Naive thymus-derived CD4-positive, alpha-beta T cell (primary cell): ENCODE measurements at regions not wholly inside any gene's neighbourhood (a gene's known extent, or its start where the extent isn't known, plus 50 kb on each side); places are given as distances from the start of the nearest gene placed in this dataset.

Experiments
- ATAC-seq: fragments of 150-1000 bp; cut with Tn5 transposase; 2 replicates; pipeline ENCODE4 v1.10.0; 2021; ENCODE audit warnings: mild to moderate bottlenecking, moderate library complexity
- CTCF ChIA-PET: fragments of 350-600 bp; sonication (Branson Sonifier 250); formaldehyde crosslinking; loops from one replicate; lab custom pipeline; 2021; ENCODE audit warnings: antibody characterized with exemption; lab: Charles Lee
- POLR2A ChIA-PET: fragments of 350-600 bp; sonication (Branson Sonifier 250); formaldehyde crosslinking; loops from one replicate; lab custom pipeline; 2021; ENCODE audit warnings: antibody characterized with exemption, inconsistent platforms; lab: Charles Lee
- DNase-seq, 9 donors: peaks; one replicate each; pipeline versions ENCODE4 v3.0.0 to v3.0.0-alpha.2; 2020 to 2022; ENCODE audit warnings: mixed read lengths in 1 of 9
- H3K27ac ChIP-seq: one replicate; pipeline ENCODE4 v1.7.0; 2013; ENCODE audit warnings: mild to moderate bottlenecking, low read depth, low read length, moderate library complexity
- H3K27me3 ChIP-seq, 2 donors: one replicate each; pipeline ENCODE4 v1.7.0; 2013; ENCODE audit warnings: low read length in 2 of 2, mild to moderate bottlenecking in 2 of 2, moderate library complexity in 2 of 2; ENCODE audit not compliant: control insufficient read depth in 2 of 2, insufficient read depth in 2 of 2
- H3K36me3 ChIP-seq, 3 experiments: 1 replicate in 2 of 3; 2 replicates in 1 of 3; pipeline ENCODE4 v1.7.0; 2013; ENCODE audit warnings: low read length in 3 of 3, mild to moderate bottlenecking in 3 of 3, moderate library complexity in 1 of 3; ENCODE audit not compliant: insufficient read depth in 3 of 3, control insufficient read depth in 2 of 3
- H3K4me1 ChIP-seq, 2 donors: one replicate each; pipeline ENCODE4 v1.7.0; 2013; ENCODE audit warnings: low read length in 2 of 2, mild to moderate bottlenecking in 2 of 2, moderate library complexity in 1 of 2; ENCODE audit not compliant: control insufficient read depth in 2 of 2, insufficient read depth in 2 of 2
- H3K4me3 ChIP-seq: 2 replicates; pipeline ENCODE4 v1.7.0; 2013; ENCODE audit warnings: mild to moderate bottlenecking, low read length
- H3K9me3 ChIP-seq, 3 experiments: 1 replicate in 2 of 3; 2 replicates in 1 of 3; pipeline ENCODE4 v1.7.0; 2013; ENCODE audit warnings: low read length in 3 of 3; ENCODE audit not compliant: control insufficient read depth in 2 of 3
- H3K27ac Mint-ChIP-seq, 9 donors: one replicate each; pipeline ENCODE4 v1.8.0; 2020 to 2022; ENCODE audit warnings: mixed read lengths in 9 of 9, mild to moderate bottlenecking in 8 of 9, moderate library complexity in 5 of 9, inconsistent platforms in 2 of 9
- H3K27me3 Mint-ChIP-seq, 5 donors: one replicate each; pipeline ENCODE4 v1.8.0; 2021 to 2022; ENCODE audit warnings: mixed read lengths in 5 of 5, mild to moderate bottlenecking in 1 of 5
- H3K36me3 Mint-ChIP-seq, 5 donors: one replicate each; pipeline ENCODE4 v1.8.0; 2020 to 2022; ENCODE audit warnings: mixed read lengths in 5 of 5, mild to moderate bottlenecking in 3 of 5, inconsistent platforms in 1 of 5
- H3K4me1 Mint-ChIP-seq, 7 donors: one replicate each; pipeline ENCODE4 v1.8.0; 2020 to 2022; ENCODE audit warnings: mixed read lengths in 7 of 7, mild to moderate bottlenecking in 3 of 7, inconsistent platforms in 1 of 7
- H3K4me3 Mint-ChIP-seq, 10 donors: one replicate each; pipeline ENCODE4 v1.8.0; 2020 to 2022; ENCODE audit warnings: mild to moderate bottlenecking in 10 of 10, mixed read lengths in 10 of 10, moderate library complexity in 6 of 10, inconsistent platforms in 2 of 10
- H3K9me3 Mint-ChIP-seq, 11 donors: one replicate each; pipeline ENCODE4 v1.8.0; 2020 to 2022; ENCODE audit warnings: mixed read lengths in 11 of 11, mild to moderate bottlenecking in 4 of 11, inconsistent platforms in 1 of 11, moderate library complexity in 1 of 11
- intact Hi-C, 2 donors: fragments of 100-400 bp; cut with micrococcal nuclease; formaldehyde crosslinking; loops; one replicate each; pipeline ENCODE4 v1.15.1; 2023

- H3K9me3 Mint-ChIP-seq = peaks cover 0 to 6% (median 0%) of the 10 kb centered on the region in 11 donors
- H3K36me3 ChIP-seq = no peaks in the 10 kb centered on the region
- peak overlapping the region in 3 of 10 donors; percentile 27 to 42 (median 41) for H3K4me3 Mint-ChIP-seq
- peaks cover 0 to 3% (median 0%) of the 10 kb centered on the region in 3 experiments for H3K9me3 ChIP-seq
- H3K4me1 Mint-ChIP-seq = peaks cover 38 to 75% (median 67%) of the 10 kb centered on the region in 7 donors
- peaks cover 13 to 21% of the 10 kb centered on the region in 2 donors for H3K4me1 ChIP-seq
- H3K27me3 ChIP-seq = no peaks in the 10 kb centered on the region
- no peak overlapping the region for H3K4me3 ChIP-seq
- H3K27ac ChIP-seq = no peak overlapping the region
- peaks cover 0 to 21% (median 17%) of the 10 kb centered on the region in 5 donors for H3K36me3 Mint-ChIP-seq
- ChIA-PET POLR2A (interaction anchor here (1.4 kb wide), 1 partner anchor 21 kb away, joined by 5 read pairs; no protein-coding TSS in a partner anchor), CTCF (no interaction called here)
- H3K27me3 Mint-ChIP-seq = no peaks in the 10 kb centered on the region
- intact Hi-C loops = loop anchor here in 1 of 2 donors (5.0 kb wide), 1 partner anchor 35 kb away; no protein-coding TSS in a partner anchor
- peak; percentile 10 for ATAC-seq
- H3K27ac Mint-ChIP-seq = peak overlapping the region in 5 of 9 donors; percentile 23 to 66 (median 36)
- no peak for DNase-seq
Measured at GRCh38 chr3:56862352-56863062, 60.8 kb upstream of the ARHGEF3 start.

- Mint-ChIP-seq H3K27ac (peak overlapping the region in 8 of 9 donors; percentile 18 to 80 (median 66)), H3K4me1 (peaks cover 42 to 77% (median 68%) of the 10 kb centered on the region in 7 donors), H3K9me3 (peaks cover 0 to 6% (median 0%) of the 10 kb centered on the region in 11 donors), H3K36me3 (peaks cover 0 to 18% (median 15%) of the 10 kb centered on the region in 5 donors), H3K27me3 (no peaks in the 10 kb centered on the region), H3K4me3 (peak overlapping the region in 6 of 10 donors; percentile 8 to 71 (median 32))
- H3K27me3 ChIP-seq = no peaks in the 10 kb centered on the region
- intact Hi-C loops = loop anchor here in 1 of 2 donors (5.0 kb wide), 1 partner anchor 34 kb away; no protein-coding TSS in a partner anchor
- POLR2A ChIA-PET = interaction anchor here (0.6 to 1.4 kb wide), 2 partner anchors 20 to 71 kb away, joined by 3 to 5 read pairs; no protein-coding TSS in a partner anchor
- H3K27ac ChIP-seq = no peak overlapping the region
- H3K9me3 ChIP-seq = peaks cover 0 to 3% (median 0%) of the 10 kb centered on the region in 3 experiments
- no peak overlapping the region for H3K4me3 ChIP-seq
- ATAC-seq (no peak), DNase-seq (no peak)
- peaks cover 13 to 21% of the 10 kb centered on the region in 2 donors for H3K4me1 ChIP-seq
- CTCF ChIA-PET = interaction anchor here (0.9 kb wide), 1 partner anchor 10 kb away, joined by 3 read pairs; no protein-coding TSS in a partner anchor
- H3K36me3 ChIP-seq = no peaks in the 10 kb centered on the region
Measured at GRCh38 chr3:56861511-56861910, 59.8 kb upstream of the ARHGEF3 start.

GRCh38 chr3:56860939-56861338 is 59.2 kb upstream of the ARHGEF3 start:
- H3K9me3 Mint-ChIP-seq = peaks cover 0 to 6% (median 0%) of the 10 kb centered on the region in 11 donors
- POLR2A ChIA-PET = interaction anchor here (0.6 to 1.4 kb wide), 4 partner anchors 20 to 72 kb away, joined by 3 to 5 read pairs (median 4); no protein-coding TSS in a partner anchor
- intact Hi-C loops = loop anchor here in 1 of 2 donors (5.0 kb wide), 1 partner anchor 34 kb away; no protein-coding TSS in a partner anchor
- Histone ChIP-seq H3K27ac (no peak overlapping the region), H3K4me1 (peaks cover 13 to 21% of the 10 kb centered on the region in 2 donors), H3K27me3 (no peaks in the 10 kb centered on the region), H3K9me3 (peaks cover 0 to 3% (median 0%) of the 10 kb centered on the region in 3 experiments), H3K4me3 (no peak overlapping the region), H3K36me3 (no peaks in the 10 kb centered on the region)
- CTCF ChIA-PET = interaction anchor here (0.9 kb wide), 1 partner anchor 10 kb away, joined by 3 read pairs; no protein-coding TSS in a partner anchor
- peaks cover 0 to 18% (median 15%) of the 10 kb centered on the region in 5 donors for H3K36me3 Mint-ChIP-seq
- H3K4me3 Mint-ChIP-seq = peak overlapping the region in 9 of 10 donors; percentile 3 to 65 (median 38)
- peaks cover 42 to 78% (median 67%) of the 10 kb centered on the region in 7 donors for H3K4me1 Mint-ChIP-seq
- no peak for ATAC-seq
- peak overlapping the region; percentile 2 to 82 (median 34) for H3K27ac Mint-ChIP-seq
- H3K27me3 Mint-ChIP-seq = no peaks in the 10 kb centered on the region
- DNase-seq = peak in 1 of 9 donors; percentile 2

GRCh38 chr3:56860351-56860750 is 58.6 kb upstream of the ARHGEF3 start:
- ATAC-seq = no peak
- ChIA-PET CTCF (interaction anchor here (0.8 kb wide), 1 partner anchor 129 kb away, joined by 3 read pairs; no protein-coding TSS in a partner anchor), POLR2A (interaction anchor here (0.6 to 0.7 kb wide), 2 partner anchors 23 to 60 kb away, joined by 3 to 4 read pairs; no protein-coding TSS in a partner anchor)
- Histone ChIP-seq H3K36me3 (no peaks in the 10 kb centered on the region), H3K9me3 (peaks cover 0 to 3% (median 0%) of the 10 kb centered on the region in 3 experiments), H3K27ac (no peak overlapping the region), H3K4me1 (peaks cover 13 to 21% of the 10 kb centered on the region in 2 donors), H3K4me3 (no peak overlapping the region), H3K27me3 (no peaks in the 10 kb centered on the region)
- Mint-ChIP-seq H3K9me3 (peaks cover 0 to 6% (median 0%) of the 10 kb centered on the region in 11 donors), H3K27me3 (no peaks in the 10 kb centered on the region), H3K27ac (peak overlapping the region in 8 of 9 donors; percentile 2 to 82 (median 52)), H3K4me1 (peaks cover 42 to 79% (median 69%) of the 10 kb centered on the region in 7 donors), H3K36me3 (peaks cover 0 to 21% (median 20%) of the 10 kb centered on the region in 5 donors), H3K4me3 (peak overlapping the region in 8 of 10 donors; percentile 3 to 65 (median 34))
- no peak for DNase-seq
- intact Hi-C loops = loop anchor here in 1 of 2 donors (5.0 kb wide), 1 partner anchor 33 kb away; no protein-coding TSS in a partner anchor

- ATAC-seq (no peak), DNase-seq (no peak)
- Mint-ChIP-seq H3K27ac (peak overlapping the region in 8 of 9 donors; percentile 16 to 83 (median 36)), H3K4me1 (peaks cover 40 to 78% (median 70%) of the 10 kb centered on the region in 7 donors), H3K4me3 (peak overlapping the region in 3 of 10 donors; percentile 1 to 56 (median 2)), H3K9me3 (no peaks in the 10 kb centered on the region), H3K27me3 (no peaks in the 10 kb centered on the region), H3K36me3 (peaks cover 0 to 19% (median 14%) of the 10 kb centered on the region in 5 donors)
- Histone ChIP-seq H3K36me3 (no peaks in the 10 kb centered on the region), H3K4me3 (no peak overlapping the region), H3K4me1 (peaks cover 13 to 21% of the 10 kb centered on the region in 2 donors), H3K27me3 (no peaks in the 10 kb centered on the region), H3K9me3 (no peaks in the 10 kb centered on the region), H3K27ac (no peak overlapping the region)
- intact Hi-C loops = loop anchor here in 1 of 2 donors (5.0 kb wide), 1 partner anchor 34 kb away; no protein-coding TSS in a partner anchor
- ChIA-PET POLR2A (interaction anchor here (1.4 kb wide), 1 partner anchor 58 kb away, joined by 4 read pairs; no protein-coding TSS in a partner anchor), CTCF (interaction anchor here (1.7 to 3.0 kb wide), 2 partner anchors 131 to 158 kb away, joined by 6 to 12 read pairs; no protein-coding TSS in a partner anchor)
Measured at GRCh38 chr3:56858331-56858730, 56.6 kb upstream of the ARHGEF3 start.

- Histone ChIP-seq H3K4me3 (no peak overlapping the region), H3K27me3 (no peaks in the 10 kb centered on the region), H3K36me3 (no peaks in the 10 kb centered on the region), H3K9me3 (no peaks in the 10 kb centered on the region), H3K27ac (no peak overlapping the region), H3K4me1 (peaks cover 12 to 13% of the 10 kb centered on the region in 2 donors)
- CTCF ChIA-PET = interaction anchor here (0.6 to 3.0 kb wide), 5 partner anchors 21 to 157 kb away, joined by 5 to 12 read pairs (median 5); no protein-coding TSS in a partner anchor
- H3K27me3 Mint-ChIP-seq = no peaks in the 10 kb centered on the region
- H3K4me3 Mint-ChIP-seq = no peak overlapping the region
- intact Hi-C loops = loop anchor here in 1 of 2 donors (2.0 to 5.0 kb wide), 2 partner anchors 22 to 35 kb away; no protein-coding TSS in a partner anchor
- no peaks in the 10 kb centered on the region for H3K9me3 Mint-ChIP-seq
- no peak for DNase-seq
- peaks cover 34 to 68% (median 62%) of the 10 kb centered on the region in 7 donors for H3K4me1 Mint-ChIP-seq
- no peak for ATAC-seq
- peak overlapping the region in 4 of 9 donors; percentile 31 to 77 (median 37) for H3K27ac Mint-ChIP-seq
- POLR2A ChIA-PET = no interaction called here
- peaks cover 0 to 22% (median 14%) of the 10 kb centered on the region in 5 donors for H3K36me3 Mint-ChIP-seq
Measured at GRCh38 chr3:56857178-56857577, 55.4 kb upstream of the ARHGEF3 start.
